Parathyroid adenoma (tissue), 2 donors: ENCODE measurements at regions not wholly inside any gene's neighbourhood (a gene's known extent, or its start where the extent isn't known, plus 50 kb on each side); places are given as distances from the start of the nearest gene placed in this dataset.

ENCODE experiments used
- H2AFZ ChIP-seq: fragments of 300-600 bp; sonication (generic); one replicate; pipeline ENCODE4 v1.7.0; 2017; ENCODE audit warnings: antibody characterized with exemption, mild to moderate bottlenecking
- H3K27ac ChIP-seq: fragments of 300-600 bp; sonication (generic); one replicate; pipeline ENCODE4 v1.7.0; 2017
- H3K27me3 ChIP-seq: fragments of 300-600 bp; sonication (generic); one replicate; pipeline ENCODE4 v1.7.0; 2017; ENCODE audit warnings: low read length; ENCODE audit not compliant: control insufficient read depth, insufficient read depth
- H3K36me3 ChIP-seq: fragments of 300-600 bp; sonication (generic); one replicate; pipeline ENCODE4 v1.7.0; 2017; ENCODE audit warnings: low read length; ENCODE audit not compliant: control insufficient read depth, insufficient read depth
- H3K4me1 ChIP-seq: fragments of 300-600 bp; sonication (generic); one replicate; pipeline ENCODE4 v1.7.0; 2017; ENCODE audit warnings: control low read depth
- H3K4me2 ChIP-seq: fragments of 300-600 bp; sonication (generic); one replicate; pipeline ENCODE4 v1.7.0; 2017; ENCODE audit warnings: low read length
- H3K4me3 ChIP-seq: fragments of 300-600 bp; sonication (generic); one replicate; pipeline ENCODE4 v1.7.0; 2017; ENCODE audit warnings: low read depth, low read length
- H3K79me2 ChIP-seq: fragments of 300-600 bp; sonication (generic); one replicate; pipeline ENCODE4 v1.7.0; 2017; ENCODE audit warnings: control low read depth
- H3K9ac ChIP-seq: fragments of 300-600 bp; sonication (generic); one replicate; pipeline ENCODE4 v1.7.0; 2017; ENCODE audit warnings: mild to moderate bottlenecking
- H3K9me3 ChIP-seq: fragments of 300-600 bp; sonication (generic); one replicate; pipeline ENCODE4 v1.7.0; 2017; ENCODE audit warnings: low read length; ENCODE audit not compliant: control insufficient read depth
- TF ChIP-seq, protein P1 (sequence below): fragments of 300-600 bp; sonication (generic); IDR thresholded peaks from one replicate; pipeline ENCODE4 v1.7.0; 2017; ENCODE audit warnings: antibody characterized with exemption, mild to moderate bottlenecking
- donor health status: primary hyperparathyroidism.

DNA sequence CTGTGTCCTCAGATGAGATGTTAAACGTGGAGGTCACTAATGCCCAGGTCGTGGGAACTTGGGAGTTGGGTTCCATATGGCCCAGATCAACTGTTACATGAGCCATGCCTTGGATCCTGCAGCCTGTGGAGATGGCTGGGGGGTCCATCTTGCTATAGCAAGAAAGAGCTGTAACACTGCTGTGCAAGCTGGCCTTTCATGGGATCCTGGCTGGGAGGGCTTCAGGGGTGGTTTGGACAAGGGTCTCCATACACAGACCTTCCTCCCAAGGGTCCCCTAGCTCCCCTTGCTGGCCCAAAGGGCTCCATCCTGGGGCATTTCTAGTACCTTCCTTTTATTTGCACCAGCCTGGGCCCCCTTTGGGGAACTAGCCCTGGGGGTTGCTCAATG is 337.7 kb downstream of the DYSF start:
- H3K36me3 ChIP-seq: no peaks in the 10 kb centered on the region
- no peaks in the 10 kb centered on the region for H3K27me3 ChIP-seq
- no peaks in the 10 kb centered on the region for H3K79me2 ChIP-seq
- H3K27ac ChIP-seq: no peak overlapping the region
- TF ChIP-seq, protein P1, sequence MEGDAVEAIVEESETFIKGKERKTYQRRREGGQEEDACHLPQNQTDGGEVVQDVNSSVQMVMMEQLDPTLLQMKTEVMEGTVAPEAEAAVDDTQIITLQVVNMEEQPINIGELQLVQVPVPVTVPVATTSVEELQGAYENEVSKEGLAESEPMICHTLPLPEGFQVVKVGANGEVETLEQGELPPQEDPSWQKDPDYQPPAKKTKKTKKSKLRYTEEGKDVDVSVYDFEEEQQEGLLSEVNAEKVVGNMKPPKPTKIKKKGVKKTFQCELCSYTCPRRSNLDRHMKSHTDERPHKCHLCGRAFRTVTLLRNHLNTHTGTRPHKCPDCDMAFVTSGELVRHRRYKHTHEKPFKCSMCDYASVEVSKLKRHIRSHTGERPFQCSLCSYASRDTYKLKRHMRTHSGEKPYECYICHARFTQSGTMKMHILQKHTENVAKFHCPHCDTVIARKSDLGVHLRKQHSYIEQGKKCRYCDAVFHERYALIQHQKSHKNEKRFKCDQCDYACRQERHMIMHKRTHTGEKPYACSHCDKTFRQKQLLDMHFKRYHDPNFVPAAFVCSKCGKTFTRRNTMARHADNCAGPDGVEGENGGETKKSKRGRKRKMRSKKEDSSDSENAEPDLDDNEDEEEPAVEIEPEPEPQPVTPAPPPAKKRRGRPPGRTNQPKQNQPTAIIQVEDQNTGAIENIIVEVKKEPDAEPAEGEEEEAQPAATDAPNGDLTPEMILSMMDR: no peak
- no peak overlapping the region for H2AFZ ChIP-seq
- no peaks in the 10 kb centered on the region for H3K9me3 ChIP-seq
- no peaks in the 10 kb centered on the region for H3K4me1 ChIP-seq
- no peak overlapping the region for H3K9ac ChIP-seq
- no peak overlapping the region for H3K4me3 ChIP-seq
- no peak overlapping the region for H3K4me2 ChIP-seq

DNA sequence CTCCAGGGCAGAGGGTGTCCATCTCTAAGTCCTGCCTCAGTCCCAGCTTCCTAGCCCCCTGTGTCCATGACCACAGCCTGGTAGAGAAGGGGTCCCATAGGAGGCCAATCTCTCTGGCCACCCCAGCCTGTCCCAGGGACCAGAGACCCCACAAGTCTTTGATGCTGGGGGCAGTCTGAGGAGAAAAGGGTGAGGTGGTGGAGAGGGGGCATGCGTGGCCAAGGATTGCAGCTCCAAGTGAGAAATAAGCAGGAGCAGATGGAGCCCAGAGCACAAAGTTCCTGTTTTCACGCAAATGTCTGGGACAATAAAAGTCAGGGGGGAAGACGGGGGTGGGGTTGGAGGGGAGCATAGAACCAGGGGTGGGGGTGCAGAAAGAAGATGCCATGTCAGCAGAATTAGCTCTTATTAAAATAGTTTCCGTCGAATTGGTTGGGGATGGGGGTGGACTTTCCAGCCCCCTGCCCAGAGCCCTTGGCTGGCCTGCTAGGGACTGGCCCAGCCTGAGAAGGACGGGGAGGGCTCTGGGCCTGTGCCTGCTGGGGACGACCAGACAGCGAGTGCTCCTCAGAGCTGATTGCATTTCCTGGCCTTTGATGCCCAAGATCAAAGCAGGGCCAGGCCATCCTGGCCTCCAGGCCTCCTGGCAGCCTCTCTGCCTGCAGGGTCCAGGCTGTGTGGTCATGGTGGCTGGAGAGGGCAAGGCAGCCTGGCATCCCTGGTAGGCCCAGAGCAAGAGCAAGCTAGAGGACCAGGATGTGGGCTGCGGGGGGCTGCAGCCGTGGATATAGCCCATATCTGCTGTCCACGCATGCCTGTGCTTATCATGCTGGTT is 337.1 kb downstream of the DYSF start:
- Histone ChIP-seq H3K27me3 (no peaks in the 10 kb centered on the region), H3K4me1 (no peaks in the 10 kb centered on the region), H3K9me3 (no peaks in the 10 kb centered on the region), H3K9ac (no peak overlapping the region), H3K27ac (no peak overlapping the region), H2AFZ (no peak overlapping the region), H3K4me3 (no peak overlapping the region), H3K4me2 (no peak overlapping the region), H3K36me3 (no peaks in the 10 kb centered on the region), H3K79me2 (no peaks in the 10 kb centered on the region)
- TF ChIP-seq, protein P1: no peak

DNA sequence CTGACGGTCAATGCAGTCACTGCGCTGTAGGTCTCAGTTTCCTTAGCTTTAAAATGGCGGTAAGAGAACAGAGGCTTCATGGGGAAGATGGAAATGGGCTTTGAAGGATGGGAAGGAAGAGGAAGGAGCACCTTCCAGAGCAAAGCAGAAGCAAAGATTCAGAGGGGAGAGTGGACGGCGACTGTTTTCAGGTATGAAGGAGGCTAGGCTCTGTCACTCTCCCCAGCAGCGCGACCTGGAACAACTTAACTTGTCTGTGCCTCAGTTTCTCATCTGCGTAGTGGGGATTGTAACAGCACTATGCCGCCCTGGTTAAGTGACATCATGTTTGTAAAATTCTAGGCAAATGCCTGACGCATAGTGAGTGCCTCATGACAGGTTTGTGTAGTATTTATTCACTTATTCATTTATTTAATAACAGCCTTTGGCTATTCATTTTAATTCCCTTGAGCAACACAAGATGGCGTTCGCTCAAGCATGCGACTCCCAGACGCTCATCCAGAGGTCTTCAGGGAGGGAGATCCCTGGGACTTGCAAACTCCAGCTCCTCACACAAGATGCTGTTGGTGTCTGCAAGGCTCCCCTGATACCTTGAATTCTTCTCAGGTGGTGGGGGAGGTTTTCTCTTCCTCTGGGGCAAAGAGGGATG is 336.3 kb downstream of the DYSF start:
- H3K9me3 ChIP-seq: no peaks in the 10 kb centered on the region
- H3K4me3 ChIP-seq: no peak overlapping the region
- no peaks in the 10 kb centered on the region for H3K27me3 ChIP-seq
- H2AFZ ChIP-seq: no peak overlapping the region
- no peak overlapping the region for H3K9ac ChIP-seq
- TF ChIP-seq, protein P1: no peak
- no peak overlapping the region for H3K27ac ChIP-seq
- no peaks in the 10 kb centered on the region for H3K79me2 ChIP-seq
- H3K36me3 ChIP-seq: no peaks in the 10 kb centered on the region
- no peak overlapping the region for H3K4me2 ChIP-seq
- no peaks in the 10 kb centered on the region for H3K4me1 ChIP-seq

DNA sequence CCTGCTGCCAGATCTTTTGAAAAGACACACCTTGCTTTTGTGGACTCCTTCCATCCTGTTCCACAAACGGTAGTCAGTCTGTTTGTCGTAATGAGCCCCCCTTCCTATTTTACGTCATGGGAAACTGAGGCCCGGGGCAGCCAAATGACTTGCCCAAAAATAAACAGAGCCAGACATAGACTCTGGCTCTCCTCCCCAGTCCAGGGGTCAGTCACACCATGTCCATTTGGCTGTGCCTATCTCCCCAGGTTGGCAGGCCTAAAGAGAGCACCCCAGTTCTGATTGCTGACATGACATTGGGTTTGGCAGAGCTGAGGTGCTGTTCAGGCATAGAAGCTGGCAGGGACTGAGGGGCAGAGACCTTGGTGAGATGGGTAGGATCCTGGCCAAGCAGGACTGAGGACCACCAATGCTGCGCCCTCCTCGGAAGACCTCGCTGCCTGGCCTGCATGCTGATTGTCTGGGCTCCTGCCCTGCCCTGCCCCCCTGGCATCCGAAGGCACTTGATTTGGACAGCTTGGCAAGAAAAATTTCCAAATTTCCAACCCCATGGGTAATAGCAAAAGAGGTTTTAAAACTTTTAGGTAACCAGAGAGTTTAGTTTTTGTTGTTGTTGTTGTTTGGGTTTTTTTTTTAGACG is 335.4 kb downstream of the DYSF start:
- Histone ChIP-seq H3K9me3 (no peaks in the 10 kb centered on the region), H3K79me2 (no peaks in the 10 kb centered on the region), H3K4me2 (no peak overlapping the region), H3K27me3 (no peaks in the 10 kb centered on the region), H3K27ac (no peak overlapping the region), H3K36me3 (no peaks in the 10 kb centered on the region), H3K4me1 (no peaks in the 10 kb centered on the region), H2AFZ (no peak overlapping the region), H3K4me3 (no peak overlapping the region), H3K9ac (no peak overlapping the region)
- TF ChIP-seq, protein P1: no peak
